Left lung (tissue), 4 donors: ENCODE measurements at regions not wholly inside any gene's neighbourhood (a gene's known extent, or its start where the extent isn't known, plus 50 kb on each side); places are given as distances from the start of the nearest gene placed in this dataset.

Source experiments
- ATAC-seq: fragments of 200-7000 bp; cut with Tn5 transposase; one replicate; pipeline ENCODE4 v1.9.1; 2020; ENCODE audit warnings: moderate library complexity
- DNase-seq, 4 donors: peaks; one replicate each; pipeline ENCODE4 v3.0.0-alpha.2; 2013 to 2020
- H3K27ac ChIP-seq, 2 donors: fragments of 200-600 bp; sonication (generic) in 1 of 2; one replicate each; pipeline versions ENCODE4 v1.5.0 to v1.8.0; 2020 to 2021
- H3K27me3 ChIP-seq, 2 donors: fragments of 200-600 bp; sonication (generic) in 1 of 2; one replicate each; pipeline versions ENCODE4 v1.5.0 to v1.8.0; 2020 to 2021
- H3K36me3 ChIP-seq, 2 donors: fragments of 200-600 bp; sonication (generic) in 1 of 2; one replicate each; pipeline versions ENCODE4 v1.5.0 to v1.8.0; 2020 to 2021
- H3K4me1 ChIP-seq, 2 donors: fragments of 200-600 bp; one replicate each; pipeline ENCODE4 v1.8.0; 2021
- H3K4me3 ChIP-seq, 2 donors: fragments of 200-600 bp; sonication (generic) in 1 of 2; one replicate each; pipeline versions ENCODE4 v1.5.0 to v1.8.0; 2020 to 2021; ENCODE audit warnings: mild to moderate bottlenecking in 1 of 2
- H3K9me3 ChIP-seq, 2 donors: fragments of 200-600 bp; sonication (generic) in 1 of 2; one replicate each; pipeline versions ENCODE4 v1.5.0 to v1.8.0; 2020 to 2021
- CTCF ChIP-seq, 2 donors: fragments of 200-600 bp; sonication (generic) in 1 of 2; IDR thresholded peaks; one replicate each; pipeline versions ENCODE4 v1.5.0 to v1.8.0; 2021; ENCODE audit warnings: antibody characterized with exemption in 2 of 2
- intact Hi-C, 2 donors: fragments of 100-400 bp; cut with DNase I; formaldehyde crosslinking; loops; one replicate each; pipeline versions ENCODE4 v1.11.2 to v1.14.2; 2022
- donor health status: DM: no; HTN: yes; CAD: no.
- donor health status: DM: no; HTN: no; CAD: no.

- Histone ChIP-seq H3K9me3 (no peaks in the 10 kb centered on the region), H3K27ac (no peak overlapping the region), H3K36me3 (no peaks in the 10 kb centered on the region), H3K4me3 (no peak overlapping the region), H3K4me1 (no peaks in the 10 kb centered on the region), H3K27me3 (no peaks in the 10 kb centered on the region)
- intact Hi-C loops: no loop called here
- no peak for TF ChIP-seq CTCF (IDR thresholded peaks at IDR 0.05)
- DNase-seq: no peak
- no peak for ATAC-seq
Measured at GRCh38 chr10:65742906-65743305, 1182.9 kb upstream of the LRRTM3 start.

GRCh38 chr10:65751218-65751617 lies 1174.6 kb upstream of the LRRTM3 start:
- intact Hi-C loops: no loop called here
- Histone ChIP-seq H3K27me3 (no peaks in the 10 kb centered on the region), H3K27ac (no peak overlapping the region), H3K9me3 (no peaks in the 10 kb centered on the region), H3K4me3 (no peak overlapping the region), H3K4me1 (no peaks in the 10 kb centered on the region), H3K36me3 (no peaks in the 10 kb centered on the region)
- peak; percentile 85 for ATAC-seq
- peak in 1 of 4 donors; percentile 7 for DNase-seq
- no peak for TF ChIP-seq CTCF (IDR thresholded peaks at IDR 0.05)

- ATAC-seq: no peak
- Histone ChIP-seq H3K4me1 (no peaks in the 10 kb centered on the region), H3K9me3 (no peaks in the 10 kb centered on the region), H3K4me3 (no peak overlapping the region), H3K36me3 (no peaks in the 10 kb centered on the region), H3K27me3 (no peaks in the 10 kb centered on the region), H3K27ac (no peak overlapping the region)
- intact Hi-C loops: no loop called here
- DNase-seq: no peak
- no peak for TF ChIP-seq CTCF (IDR thresholded peaks at IDR 0.05)
Measured at GRCh38 chr10:65751896-65752295, 1173.9 kb upstream of the LRRTM3 start.

- no peak overlapping the region for H3K27ac ChIP-seq
Measured at GRCh38 chr10:65753532-65753931, 1172.3 kb upstream of the LRRTM3 start.

DNA sequence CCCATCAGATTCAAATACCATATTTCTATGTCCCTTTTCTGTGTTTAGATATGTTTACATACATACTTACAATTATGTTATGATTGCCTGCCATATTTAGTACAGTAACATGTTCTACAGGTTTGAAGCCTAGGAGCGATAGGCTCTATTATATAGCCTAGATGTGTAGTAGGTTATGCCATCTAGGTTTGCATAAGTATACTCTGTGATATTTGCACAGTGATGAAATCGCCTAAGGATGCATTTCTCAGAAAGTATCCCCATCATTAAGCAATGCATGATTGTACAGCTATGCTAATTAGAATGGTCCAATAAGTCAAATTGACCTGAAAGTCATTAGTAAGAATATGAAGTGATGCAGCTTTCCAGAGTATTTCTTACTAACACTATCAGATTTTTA lies 1171.7 kb upstream of the LRRTM3 start:
- no peak for DNase-seq
- ATAC-seq: peak; percentile 36
- no peaks in the 10 kb centered on the region for H3K27me3 ChIP-seq
- intact Hi-C loops: no loop called here
- no peaks in the 10 kb centered on the region for H3K9me3 ChIP-seq
- H3K4me3 ChIP-seq: no peak overlapping the region
- no peaks in the 10 kb centered on the region for H3K36me3 ChIP-seq
- no peak overlapping the region for H3K27ac ChIP-seq
- no peak for TF ChIP-seq CTCF (IDR thresholded peaks at IDR 0.05)
- no peaks in the 10 kb centered on the region for H3K4me1 ChIP-seq

More at GRCh38 chr10:65753532-65753931, 1172.3 kb upstream of the LRRTM3 start:
- TF ChIP-seq CTCF (IDR thresholded peaks at IDR 0.05): no peak
- Histone ChIP-seq H3K27me3 (no peaks in the 10 kb centered on the region), H3K4me3 (no peak overlapping the region), H3K4me1 (no peaks in the 10 kb centered on the region), H3K36me3 (no peaks in the 10 kb centered on the region), H3K9me3 (no peaks in the 10 kb centered on the region)
- DNase-seq: no peak
- intact Hi-C loops: no loop called here
- ATAC-seq: no peak
